ENCODE measurements at regions not wholly inside any gene's neighbourhood (a gene's known extent, or its start where the extent isn't known, plus 50 kb on each side); places are given as distances from the start of the nearest gene placed in this dataset.

DNA sequence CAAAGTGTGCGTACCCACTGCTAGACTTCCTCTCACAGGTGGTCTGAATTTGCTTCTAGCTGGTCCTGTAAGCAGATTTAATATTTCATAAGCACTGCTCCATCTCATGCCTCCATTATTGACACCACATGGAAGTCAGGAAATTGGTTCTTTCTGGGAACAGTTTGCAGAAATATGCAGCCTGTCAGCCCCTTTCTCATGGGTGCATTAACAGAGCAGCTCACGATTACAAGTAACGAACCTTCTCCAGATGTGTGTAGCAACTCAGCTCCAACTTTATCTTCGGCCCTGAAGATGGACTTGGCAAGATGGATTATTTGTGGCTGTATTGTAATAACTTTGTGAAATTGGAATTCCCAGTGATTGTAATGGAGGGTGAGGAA, 214.5 kb upstream of the DDHD1 start:
- H2AK5ac ChIP-seq (ENCODE audit: low read depth, low read length), result no peak overlapping the region

More for the DNA sequence above, 214.5 kb upstream of the DDHD1 start:
- POLR2A ChIA-PET (ENCODE audit: partially characterized antibody), result interaction anchor here (0.6 to 1.0 kb wide), 3 partner anchors 11 to 40 kb away, joined by 3 to 4 read pairs (median 3); no protein-coding TSS in a partner anchor
- Histone ChIP-seq H3K14ac (ENCODE audit: insufficient read length) (no peak overlapping the region), H3K18ac (ENCODE audit: extremely low read depth, low read length) (no peak overlapping the region), H3K27ac (ENCODE audit: low read depth, low read length) (no peak overlapping the region), H3K79me1 (ENCODE audit: low read depth, low read length) (no peaks in the 10 kb centered on the region), H4K91ac (replicated peaks; ENCODE audit: insufficient read length, low read length) (no peak overlapping the region), H3K27me3 (replicated peaks in 1 of 4; ENCODE audit: control insufficient read depth in 3 of 4, extremely low read depth in 1 of 4, insufficient read depth in 3 of 4, low read length in 3 of 4) (no peaks in the 10 kb centered on the region), H2BK120ac (replicated peaks; ENCODE audit: low read depth, low read length) (no peak overlapping the region), H3K56ac (replicated peaks; ENCODE audit: insufficient read length, low read depth, low read length) (no peak overlapping the region), H3K23me2 (ENCODE audit: low read depth, low read length) (no peaks in the 10 kb centered on the region), H3K4me2 (ENCODE audit: insufficient read depth in 1 of 2, low read depth in 2 of 2, low read length in 2 of 2) (no peak overlapping the region), H3K4me1 (replicated peaks in 1 of 4; ENCODE audit: control insufficient read depth in 3 of 4, insufficient read depth in 4 of 4, low read length in 3 of 4) (peaks cover 0 to 8% (median 5%) of the 10 kb centered on the region in 4 experiments; a peak in 3 of 7 replicates), H4K8ac (ENCODE audit: extremely low read depth, insufficient read depth, low read length) (no peak overlapping the region), H2BK12ac (ENCODE audit: low read depth, low read length) (no peak overlapping the region), H3K9ac (replicated peaks in 1 of 4; ENCODE audit: extremely low read depth in 1 of 4, low read depth in 3 of 4, low read length in 3 of 4) (no peak overlapping the region), H2BK20ac (ENCODE audit: low read length) (no peak overlapping the region), H2BK15ac (ENCODE audit: low read length) (no peak overlapping the region), H3K4ac (replicated peaks; ENCODE audit: insufficient read length, low read depth, low read length) (no peak overlapping the region), H4K20me1 (replicated peaks in 1 of 2; ENCODE audit: control insufficient read depth in 1 of 2, insufficient read depth in 2 of 2, low read length in 2 of 2) (no peaks in the 10 kb centered on the region), H3K79me2 (ENCODE audit: control insufficient read depth in 1 of 2, insufficient read depth in 2 of 2, low read length in 2 of 2) (no peaks in the 10 kb centered on the region), H2AFZ (ENCODE audit: low read length) (peak overlapping the region; percentile 57; the same call in 1 of the 2 replicates), H4K5ac (ENCODE audit: insufficient read length, low read depth, low read length) (no peak overlapping the region), H3K9me3 (ENCODE audit: insufficient read depth in 2 of 2, low read depth in 1 of 2, low read length in 1 of 2) (peaks cover 0 to 4% of the 10 kb centered on the region in 2 experiments; a peak in 1 of 4 replicates), H3K36me3 (ENCODE audit: control insufficient read depth in 2 of 4, insufficient read depth in 4 of 4, low read length in 3 of 4) (no peaks in the 10 kb centered on the region), H3K23ac (ENCODE audit: insufficient read length) (no peak overlapping the region), H2BK5ac (ENCODE audit: low read depth, low read length) (no peak overlapping the region), H3K4me3 (ENCODE audit: extremely low read depth in 1 of 4, insufficient read depth in 2 of 4, low read depth in 3 of 4, low read length in 4 of 4) (no peak overlapping the region)
- 97% methylated on average over 4 of the region's 4 CpGs; no CpG with 5 or more reads in 1 of the 2 experiments for WGBS, 2 experiments (ENCODE audit: extremely low coverage in 1 of 2, insufficient coverage in 1 of 2, insufficient read length in 1 of 2, insufficient replicate concordance in 2 of 2, low coverage in 1 of 2, low lambda C conversion rate in 2 of 2, missing lambda C conversion rate in 1 of 2)
- TF ChIP-seq SP2 (IDR thresholded peaks at IDR 0.05; ENCODE audit: low read length) (no peak), BCL11A (IDR thresholded peaks at IDR 0.05; ENCODE audit: low read depth in 2 of 2, low read length in 2 of 2) (no peak), SIN3A (conservative IDR thresholded peaks at IDR 0.05 in 1 of 2, IDR thresholded peaks at IDR 0.05 in 1 of 2; ENCODE audit: low read depth in 1 of 2, low read length in 2 of 2) (no peak), POLR2A (IDR thresholded peaks at IDR 0.05; ENCODE audit: control extremely low read depth in 1 of 2, low read depth in 2 of 2, low read length in 2 of 2) (no peak), CHD2 (IDR thresholded peaks at IDR 0.05; ENCODE audit: low read length) (no peak), KDM5A (IDR thresholded peaks at IDR 0.05; ENCODE audit: low read length) (no peak), NANOG (IDR thresholded peaks at IDR 0.05; ENCODE audit: insufficient read depth, low read depth, low read length, poor library complexity, severe bottlenecking) (no peak), PHF8 (conservative IDR thresholded peaks at IDR 0.05; ENCODE audit: low read depth, low read length) (no peak), POLR2AphosphoS5 (IDR thresholded peaks at IDR 0.05; ENCODE audit: low read depth, low read length) (no peak), RAD21 (IDR thresholded peaks at IDR 0.05 in 1 of 2, conservative IDR thresholded peaks at IDR 0.05 in 1 of 2; ENCODE audit: low read depth in 2 of 2, low read length in 2 of 2) (no peak), CTBP2 (IDR thresholded peaks at IDR 0.05; ENCODE audit: borderline replicate concordance, insufficient read depth, insufficient read length, low read length) (no peak), TBP (IDR thresholded peaks at IDR 0.05; ENCODE audit: low read depth, low read length) (no peak), SAP30 (IDR thresholded peaks at IDR 0.05; ENCODE audit: insufficient read depth, insufficient replicate concordance, low read length) (no peak), GTF2F1 (IDR thresholded peaks at IDR 0.05; ENCODE audit: borderline replicate concordance, low read depth, low read length) (no peak), CREB1 (IDR thresholded peaks at IDR 0.05) (no peak)
- CTCF ChIA-PET (ENCODE audit: partially characterized antibody), result interaction anchor here (1.4 kb wide), 1 partner anchor 72 kb away, joined by 5 read pairs; no protein-coding TSS in a partner anchor
- no peak for DNase-seq (ENCODE audit: low read depth in 1 of 2, low spot score in 2 of 2)
- no peak for FAIRE-seq

Measured in H1 (cell line).